ENCODE measurements at regions not wholly inside any gene's neighbourhood (a gene's known extent, or its start where the extent isn't known, plus 50 kb on each side); places are given as distances from the start of the nearest gene placed in this dataset.

DNA sequence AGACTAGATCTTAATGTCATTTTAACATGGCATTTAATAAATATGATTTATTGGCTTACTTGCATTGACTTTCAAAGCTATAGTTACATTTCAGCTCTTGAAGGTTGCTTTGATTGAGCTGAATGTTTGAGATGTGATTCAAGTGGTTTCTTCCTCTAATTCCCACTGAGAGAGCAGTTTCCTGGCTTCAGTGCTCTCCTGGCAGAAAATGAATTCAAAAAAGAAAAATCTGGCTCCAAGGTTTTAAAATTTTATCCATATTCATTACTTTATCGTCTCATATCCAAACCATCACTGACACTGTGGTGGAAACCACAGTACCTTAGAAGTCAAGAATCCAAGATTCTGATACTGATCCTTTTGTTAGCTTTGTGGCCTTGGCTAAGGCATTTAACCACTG lies 263.1 kb upstream of the HSF2 start:
- Mint-ChIP-seq H3K9me3 (no peaks in the 10 kb centered on the region), H3K27me3 (no peaks in the 10 kb centered on the region), H3K27ac (no peak overlapping the region), H3K4me3 (no peak overlapping the region), H3K36me3 (ENCODE audit: low read depth) (no peaks in the 10 kb centered on the region), H3K4me1 (no peaks in the 10 kb centered on the region)
- POLR2A ChIA-PET = no interaction called here
- DNase-seq = no peak
- intact Hi-C loops (cut with micrococcal nuclease) = loop anchor here (1.0 kb wide), 1 partner anchor 45 kb away; no protein-coding TSS in a partner anchor
- no peak for ATAC-seq (ENCODE audit: low read depth)
- CTCF ChIA-PET = no interaction called here
- TF ChIP-seq, protein P1, sequence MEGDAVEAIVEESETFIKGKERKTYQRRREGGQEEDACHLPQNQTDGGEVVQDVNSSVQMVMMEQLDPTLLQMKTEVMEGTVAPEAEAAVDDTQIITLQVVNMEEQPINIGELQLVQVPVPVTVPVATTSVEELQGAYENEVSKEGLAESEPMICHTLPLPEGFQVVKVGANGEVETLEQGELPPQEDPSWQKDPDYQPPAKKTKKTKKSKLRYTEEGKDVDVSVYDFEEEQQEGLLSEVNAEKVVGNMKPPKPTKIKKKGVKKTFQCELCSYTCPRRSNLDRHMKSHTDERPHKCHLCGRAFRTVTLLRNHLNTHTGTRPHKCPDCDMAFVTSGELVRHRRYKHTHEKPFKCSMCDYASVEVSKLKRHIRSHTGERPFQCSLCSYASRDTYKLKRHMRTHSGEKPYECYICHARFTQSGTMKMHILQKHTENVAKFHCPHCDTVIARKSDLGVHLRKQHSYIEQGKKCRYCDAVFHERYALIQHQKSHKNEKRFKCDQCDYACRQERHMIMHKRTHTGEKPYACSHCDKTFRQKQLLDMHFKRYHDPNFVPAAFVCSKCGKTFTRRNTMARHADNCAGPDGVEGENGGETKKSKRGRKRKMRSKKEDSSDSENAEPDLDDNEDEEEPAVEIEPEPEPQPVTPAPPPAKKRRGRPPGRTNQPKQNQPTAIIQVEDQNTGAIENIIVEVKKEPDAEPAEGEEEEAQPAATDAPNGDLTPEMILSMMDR (IDR thresholded peaks at IDR 0.05) = no peak

DNA sequence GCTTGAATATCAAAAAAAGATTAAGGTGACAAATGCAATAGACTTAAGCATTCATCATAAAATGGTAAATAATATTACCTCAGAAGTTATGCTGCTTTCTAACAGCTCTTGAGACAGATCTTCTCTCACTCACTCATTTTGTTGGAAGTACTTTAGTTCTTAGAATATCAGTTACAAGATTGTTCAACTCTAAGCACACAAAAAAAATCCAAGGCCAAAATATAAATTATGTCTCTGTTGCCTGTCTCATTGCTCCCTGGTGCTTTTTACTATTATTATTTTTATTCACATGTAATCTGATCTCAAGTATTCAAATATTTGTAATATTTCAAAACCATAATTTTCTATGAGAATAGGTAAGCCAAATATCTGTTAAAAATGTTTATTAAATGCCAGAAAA lies 259.4 kb upstream of the HSF2 start:
- no peaks in the 10 kb centered on the region for H3K4me1 Mint-ChIP-seq
- intact Hi-C loops (cut with micrococcal nuclease) = no loop called here
- no peaks in the 10 kb centered on the region for H3K36me3 Mint-ChIP-seq (ENCODE audit: low read depth)
- DNase-seq (no peak), ATAC-seq (ENCODE audit: low read depth) (no peak)
- no peak overlapping the region for H3K4me3 Mint-ChIP-seq
- no peak overlapping the region for H3K27ac Mint-ChIP-seq
- no peaks in the 10 kb centered on the region for H3K27me3 Mint-ChIP-seq
- TF ChIP-seq, protein P1 (IDR thresholded peaks at IDR 0.05) = no peak
- no peaks in the 10 kb centered on the region for H3K9me3 Mint-ChIP-seq
- ChIA-PET CTCF (no interaction called here), POLR2A (no interaction called here)

DNA sequence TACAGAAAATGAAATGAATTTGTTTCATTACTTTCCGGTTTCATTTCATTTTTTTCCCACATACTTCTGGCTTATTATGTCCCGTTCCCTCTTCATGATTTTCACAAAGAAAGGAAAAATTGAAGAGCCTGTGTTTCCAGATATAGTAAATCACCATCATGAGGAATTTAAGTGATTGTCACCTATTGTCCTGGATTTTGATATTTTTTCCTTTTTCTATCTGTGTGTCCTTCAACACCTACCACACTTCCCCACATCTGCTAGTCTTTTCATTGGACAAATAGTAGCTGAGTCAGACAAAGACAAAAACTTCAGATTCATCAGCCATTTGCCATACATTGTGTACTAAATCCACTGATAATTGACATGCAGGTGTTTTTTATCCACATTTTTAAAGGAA lies 258.2 kb upstream of the HSF2 start:
- no peaks in the 10 kb centered on the region for H3K4me1 Mint-ChIP-seq
- H3K36me3 Mint-ChIP-seq (ENCODE audit: low read depth) = no peaks in the 10 kb centered on the region
- DNase-seq (no peak), ATAC-seq (ENCODE audit: low read depth) (no peak)
- no peaks in the 10 kb centered on the region for H3K27me3 Mint-ChIP-seq
- TF ChIP-seq, protein P1 (IDR thresholded peaks at IDR 0.05) = no peak
- ChIA-PET CTCF (no interaction called here), POLR2A (no interaction called here)
- H3K27ac Mint-ChIP-seq = no peak overlapping the region
- no peak overlapping the region for H3K4me3 Mint-ChIP-seq
- no peaks in the 10 kb centered on the region for H3K9me3 Mint-ChIP-seq
- intact Hi-C loops (cut with micrococcal nuclease) = no loop called here

DNA sequence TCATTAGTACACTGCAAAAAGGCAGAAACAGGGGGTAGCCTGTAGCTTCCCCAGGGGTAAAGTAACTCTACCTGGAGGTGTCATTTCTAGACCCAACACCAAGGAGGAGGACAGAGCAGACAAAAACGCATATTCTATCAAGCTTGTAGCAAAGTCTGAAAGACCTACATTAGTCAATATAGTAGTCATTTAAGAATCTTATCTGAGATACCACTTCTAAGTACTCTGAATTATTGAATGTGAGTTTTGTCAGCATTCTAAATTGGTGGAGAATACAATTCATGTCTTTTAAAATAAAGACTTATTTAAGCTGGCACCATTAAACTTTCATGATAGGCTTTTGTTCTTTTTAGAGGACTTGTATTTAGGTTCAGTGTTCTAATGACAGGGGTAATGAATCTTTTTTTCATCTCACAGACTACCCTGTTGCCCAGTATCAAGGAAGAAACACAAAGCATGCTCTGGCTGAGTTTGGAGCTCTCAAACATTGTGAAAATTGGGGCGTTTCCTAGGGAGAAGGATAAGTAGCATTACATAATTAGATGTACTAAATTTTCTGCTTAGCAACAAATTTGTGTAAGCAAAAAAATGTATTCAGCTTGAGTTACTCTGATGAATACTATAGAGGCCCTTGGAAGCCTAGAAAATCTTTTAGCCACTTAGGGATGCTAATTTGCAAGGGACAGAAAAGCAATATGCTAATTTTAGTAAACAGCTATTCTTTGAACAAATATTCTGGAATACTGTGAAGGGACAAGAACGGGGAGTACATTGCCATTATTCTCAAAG lies 255.4 kb upstream of the HSF2 start:
- no peaks in the 10 kb centered on the region for H3K4me1 Mint-ChIP-seq
- ATAC-seq (ENCODE audit: low read depth) (no peak), DNase-seq (no peak)
- intact Hi-C loops (cut with micrococcal nuclease) = no loop called here
- H3K27me3 Mint-ChIP-seq = no peaks in the 10 kb centered on the region
- no peaks in the 10 kb centered on the region for H3K36me3 Mint-ChIP-seq (ENCODE audit: low read depth)
- no peak overlapping the region for H3K4me3 Mint-ChIP-seq
- H3K9me3 Mint-ChIP-seq = no peaks in the 10 kb centered on the region
- ChIA-PET CTCF (no interaction called here), POLR2A (no interaction called here)
- TF ChIP-seq, protein P1 (IDR thresholded peaks at IDR 0.05) = no peak
- H3K27ac Mint-ChIP-seq = no peak overlapping the region

DNA sequence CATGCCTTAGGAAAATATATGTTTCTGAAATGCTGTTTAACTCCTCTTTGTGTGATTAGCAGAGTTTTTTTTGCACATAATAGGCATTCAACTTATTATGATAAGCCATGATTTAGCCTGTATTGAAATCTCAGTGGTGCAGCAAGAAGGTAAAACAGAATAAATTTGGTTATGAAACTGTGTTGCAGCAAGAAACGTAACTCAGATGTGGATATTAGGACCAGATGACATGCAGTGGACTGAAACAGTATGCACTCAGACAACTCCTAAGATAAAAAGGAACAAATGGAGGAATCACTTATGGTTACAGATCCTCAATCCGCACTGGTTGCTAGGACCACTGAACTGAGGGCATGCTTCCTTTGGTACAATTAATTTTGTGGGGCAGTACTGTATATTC lies 254.2 kb upstream of the HSF2 start:
- no peak for ATAC-seq (ENCODE audit: low read depth)
- Mint-ChIP-seq H3K4me3 (no peak overlapping the region), H3K27ac (no peak overlapping the region), H3K36me3 (ENCODE audit: low read depth) (no peaks in the 10 kb centered on the region), H3K27me3 (no peaks in the 10 kb centered on the region), H3K9me3 (no peaks in the 10 kb centered on the region), H3K4me1 (no peaks in the 10 kb centered on the region)
- TF ChIP-seq, protein P1 (IDR thresholded peaks at IDR 0.05) = no peak
- DNase-seq = no peak
- intact Hi-C loops (cut with micrococcal nuclease) = no loop called here
- ChIA-PET POLR2A (no interaction called here), CTCF (no interaction called here)

All from activated B cell treated with CpG ODN at 0.5 μM for 24 hours (primary cell).